Transverse colon (tissue), 4 donors: ENCODE measurements at regions not wholly inside any gene's neighbourhood (a gene's known extent, or its start where the extent isn't known, plus 50 kb on each side); places are given as distances from the start of the nearest gene placed in this dataset.

ENCODE experiments used
- DNase-seq: peaks from one replicate; pipeline ENCODE4 v3.0.0-alpha.2; 2019
- H3K27ac ChIP-seq, 4 donors: fragments of 200-600 bp; sonication (generic); 2 replicates each; pipeline ENCODE4 v1.5.1; 2016 to 2018; ENCODE audit warnings: inconsistent platforms in 4 of 4
- H3K27me3 ChIP-seq: fragments of 200-600 bp; sonication (generic); 2 replicates; pipeline ENCODE4 v1.5.1; 2017; ENCODE audit warnings: inconsistent platforms
- H3K36me3 ChIP-seq, 4 donors: fragments of 200-600 bp; sonication (generic); 2 replicates each; pipeline ENCODE4 v1.5.1; 2017 to 2019; ENCODE audit warnings: inconsistent platforms in 4 of 4
- H3K4me1 ChIP-seq, 4 donors: fragments of 200-600 bp; sonication (generic); 2 replicates each; pipeline ENCODE4 v1.5.1; 2017 to 2020; ENCODE audit warnings: inconsistent platforms in 4 of 4
- H3K4me3 ChIP-seq, 4 donors: fragments of 200-600 bp; sonication (generic); 1 replicate in 1 of 4; 2 replicates in 3 of 4; pipeline versions ENCODE4 v1.5.1 to v1.6.1; 2017 to 2019; ENCODE audit warnings: inconsistent platforms in 4 of 4
- H3K9me3 ChIP-seq, 2 donors: fragments of 200-600 bp; sonication (generic); 2 replicates each; pipeline ENCODE4 v1.5.1; 2017 to 2019; ENCODE audit warnings: inconsistent platforms in 2 of 2
- EP300 ChIP-seq: sonication (generic); formaldehyde crosslinking; IDR thresholded peaks from one replicate; pipeline ENCODE4 v1.6.1; 2017; ENCODE audit warnings: antibody characterized with exemption, low read depth
- POLR2A ChIP-seq: fragments of 450-650 bp; IDR thresholded peaks from one replicate; pipeline ENCODE4 v1.6.1; 2016; ENCODE audit warnings: antibody characterized with exemption, mild to moderate bottlenecking, moderate library complexity
- POLR2AphosphoS5 ChIP-seq, 3 donors: sonication (generic); formaldehyde crosslinking; IDR thresholded peaks; one replicate each; pipeline ENCODE4 v1.6.1; 2016; ENCODE audit warnings: antibody characterized with exemption in 3 of 3
- WGBS, 2 donors: methylation state at CpG; one replicate each; pipeline ENCODE4 v1.1.5; 2018; ENCODE audit warnings: low coverage in 1 of 2; 5-methylcytosine and 5-hydroxymethylcytosine counted together
- in situ Hi-C, 4 donors: fragments of 200-750 bp; cut with MboI; loops; one replicate each; pipeline versions ENCODE4 v1.15.0 to v1.15.1; 2017; ENCODE audit warnings: low sequenced_read_pairs in 3 of 4, low pct_ligation_motif_present in 1 of 4, low pct_unique_long_range_greater_than_20kb in 1 of 4
- intact Hi-C: fragments of 100-400 bp; cut with DNase I; formaldehyde crosslinking; loops from one replicate; pipeline ENCODE4 v1.15.1; 2023; ENCODE audit warnings: low total_unique reads
- TF ChIP-seq, protein P1 (sequence below), 5 experiments: fragments of 200-600 bp in 3 of 5; fragments of 450-650 bp in 2 of 5; sonication (generic) in 3 of 5; IDR thresholded peaks; 1 replicate in 2 of 5; 2 replicates in 3 of 5; pipeline ENCODE4 v1.5.1; 2016 to 2017; ENCODE audit warnings: antibody characterized with exemption in 5 of 5, inconsistent platforms in 3 of 5, mild to moderate bottlenecking in 2 of 5, moderate library complexity in 1 of 5

DNA sequence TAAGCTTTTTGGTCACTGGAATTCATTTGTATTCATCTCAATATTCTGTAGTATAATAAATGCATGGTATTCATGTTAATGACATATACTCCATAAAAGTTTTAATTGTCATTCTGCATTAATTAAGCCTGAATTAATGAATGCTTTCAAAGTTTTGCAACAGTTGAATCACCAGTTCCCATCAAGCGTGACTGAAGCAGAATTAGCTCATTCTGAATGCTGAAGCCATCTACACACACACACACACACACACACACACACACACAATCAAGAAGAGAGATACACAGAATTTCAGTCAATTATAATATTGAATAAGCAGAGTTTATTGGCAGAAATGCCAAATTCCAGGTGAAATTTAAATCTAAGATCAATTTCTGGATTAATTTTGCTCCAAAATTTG is 252.1 kb upstream of the KCNMB2 start:
- intact Hi-C loops, result no loop called here
- no peak for DNase-seq
- in situ Hi-C loops, result no loop called here
- TF ChIP-seq POLR2AphosphoS5 (IDR thresholded peaks at IDR 0.05) (no peak), EP300 (no peak), POLR2A (no peak)
- TF ChIP-seq, protein P1, sequence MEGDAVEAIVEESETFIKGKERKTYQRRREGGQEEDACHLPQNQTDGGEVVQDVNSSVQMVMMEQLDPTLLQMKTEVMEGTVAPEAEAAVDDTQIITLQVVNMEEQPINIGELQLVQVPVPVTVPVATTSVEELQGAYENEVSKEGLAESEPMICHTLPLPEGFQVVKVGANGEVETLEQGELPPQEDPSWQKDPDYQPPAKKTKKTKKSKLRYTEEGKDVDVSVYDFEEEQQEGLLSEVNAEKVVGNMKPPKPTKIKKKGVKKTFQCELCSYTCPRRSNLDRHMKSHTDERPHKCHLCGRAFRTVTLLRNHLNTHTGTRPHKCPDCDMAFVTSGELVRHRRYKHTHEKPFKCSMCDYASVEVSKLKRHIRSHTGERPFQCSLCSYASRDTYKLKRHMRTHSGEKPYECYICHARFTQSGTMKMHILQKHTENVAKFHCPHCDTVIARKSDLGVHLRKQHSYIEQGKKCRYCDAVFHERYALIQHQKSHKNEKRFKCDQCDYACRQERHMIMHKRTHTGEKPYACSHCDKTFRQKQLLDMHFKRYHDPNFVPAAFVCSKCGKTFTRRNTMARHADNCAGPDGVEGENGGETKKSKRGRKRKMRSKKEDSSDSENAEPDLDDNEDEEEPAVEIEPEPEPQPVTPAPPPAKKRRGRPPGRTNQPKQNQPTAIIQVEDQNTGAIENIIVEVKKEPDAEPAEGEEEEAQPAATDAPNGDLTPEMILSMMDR (IDR thresholded peaks at IDR 0.05), result no peak
- no peak overlapping the region for H3K4me3 ChIP-seq
- H3K27me3 ChIP-seq, result no peaks in the 10 kb centered on the region
- WGBS, 2 donors, result 69 to 91% methylated on average over 1 of the region's 1 CpG
- peaks cover 11 to 12% of the 10 kb centered on the region in 2 donors for H3K9me3 ChIP-seq
- no peak overlapping the region for H3K27ac ChIP-seq
- no peaks in the 10 kb centered on the region for H3K4me1 ChIP-seq
- H3K36me3 ChIP-seq, result no peaks in the 10 kb centered on the region

DNA sequence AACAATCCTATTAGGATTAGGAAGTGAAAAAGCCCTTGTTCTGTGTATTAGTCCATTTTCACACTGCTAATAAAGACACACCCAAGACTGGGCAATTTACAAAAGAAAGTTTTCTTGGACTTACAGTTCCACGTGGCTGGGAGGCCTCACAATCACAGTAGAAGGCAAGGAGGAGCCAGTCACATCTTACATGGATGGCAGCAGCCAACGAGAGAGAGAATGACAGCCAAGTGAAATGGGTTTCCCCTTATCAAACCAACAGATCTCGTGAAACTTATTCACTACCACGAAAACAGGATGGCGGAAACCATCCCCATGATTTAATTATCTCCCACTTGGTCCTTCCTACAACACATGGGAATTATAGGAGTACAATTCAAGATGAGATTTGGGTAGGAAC is 248.2 kb upstream of the KCNMB2 start:
- H3K27ac ChIP-seq, result no peak overlapping the region
- WGBS, 2 donors, result 84 to 100% methylated on average over 1 to 5 of the region's 5 CpGs
- intact Hi-C loops, result no loop called here

DNA sequence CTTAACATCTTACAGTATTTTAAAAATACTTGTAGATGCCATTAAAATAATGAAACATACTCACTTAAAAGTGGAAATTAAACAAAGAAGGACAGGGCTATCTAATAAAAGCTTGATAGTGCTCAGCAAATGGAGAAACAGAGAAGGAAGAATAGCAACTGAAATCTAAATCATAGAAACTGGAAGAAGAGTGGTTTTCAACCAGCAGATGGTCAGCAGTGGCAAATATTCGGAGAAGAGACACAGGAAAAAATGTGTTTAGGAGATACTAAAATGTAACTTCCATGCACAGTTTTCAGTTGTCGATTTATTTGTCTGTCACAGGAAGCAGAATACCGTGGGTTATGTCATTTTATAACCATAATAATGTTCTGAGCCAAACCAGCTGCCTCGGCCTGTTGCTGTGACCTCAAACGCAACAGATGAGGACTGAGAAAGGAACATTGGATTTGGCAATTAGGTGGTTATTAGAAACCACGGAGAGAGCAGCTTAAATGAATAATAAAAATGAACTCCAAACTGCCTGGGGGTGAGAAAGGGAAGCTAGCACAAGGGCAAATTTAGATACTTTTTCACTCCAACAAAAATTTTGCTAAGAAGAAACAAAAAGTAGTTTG is 246.6 kb upstream of the KCNMB2 start:
- Histone ChIP-seq H3K36me3 (no peaks in the 10 kb centered on the region), H3K4me3 (no peak overlapping the region), H3K27ac (peak overlapping the region in 3 of 4 donors; percentile 15 to 50 (median 29)), H3K9me3 (no peaks in the 10 kb centered on the region), H3K27me3 (no peaks in the 10 kb centered on the region), H3K4me1 (peaks cover 0 to 11% (median 4%) of the 10 kb centered on the region in 4 donors)
- WGBS, 2 donors, result 0 to 14% methylated on average over 4 to 6 of the region's 6 CpGs
- no peak for DNase-seq
- TF ChIP-seq EP300 (no peak), POLR2AphosphoS5 (IDR thresholded peaks at IDR 0.05) (peak in 1 of 3 donors; percentile 43)
- in situ Hi-C loops (no loop called here), intact Hi-C loops (no loop called here)

More for the DNA sequence above, 248.2 kb upstream of the KCNMB2 start:
- TF ChIP-seq EP300 (no peak), POLR2A (no peak)
- TF ChIP-seq, protein P1 (IDR thresholded peaks at IDR 0.05), result no peak
- Histone ChIP-seq H3K4me3 (no peak overlapping the region), H3K36me3 (no peaks in the 10 kb centered on the region), H3K27me3 (no peaks in the 10 kb centered on the region), H3K4me1 (peaks cover 0 to 11% (median 4%) of the 10 kb centered on the region in 4 donors), H3K9me3 (no peaks in the 10 kb centered on the region)
- in situ Hi-C loops, result no loop called here
- DNase-seq, result no peak

DNA sequence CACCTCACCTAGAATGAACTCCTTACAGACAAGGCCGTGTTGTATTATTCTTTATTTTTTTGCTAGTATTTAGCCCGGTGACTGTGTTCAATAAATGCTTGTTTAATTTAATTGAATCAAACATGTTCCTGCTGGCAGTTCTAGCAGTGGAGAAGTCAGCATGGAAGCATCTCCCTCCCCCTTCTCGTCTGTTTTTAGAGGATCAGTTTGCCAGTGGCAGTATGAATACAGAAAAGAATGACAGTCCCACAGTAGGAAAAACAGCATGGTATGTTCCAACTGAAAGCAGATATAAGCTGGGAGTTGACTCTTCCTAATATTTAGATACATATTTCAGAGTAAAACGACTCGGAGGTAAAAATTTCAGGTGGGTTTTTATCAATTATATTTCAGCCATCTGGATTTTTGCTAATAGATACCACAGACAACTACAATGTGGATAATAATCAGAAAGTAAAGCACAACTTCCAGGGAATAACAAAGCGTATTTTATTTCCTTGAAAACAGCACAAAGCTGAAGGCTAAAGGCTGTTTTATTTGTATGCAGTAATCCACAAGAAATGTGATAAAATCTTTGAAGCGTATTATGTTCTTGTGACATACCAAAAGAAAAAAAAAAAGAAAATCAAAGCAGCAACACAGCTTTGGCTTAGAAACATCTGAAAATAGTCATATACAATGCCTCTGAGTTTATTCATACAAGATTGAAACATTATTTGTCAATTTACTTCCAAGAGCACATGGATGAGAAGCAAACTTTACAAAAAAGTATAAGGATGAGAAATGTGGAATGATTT is 244.5 kb upstream of the KCNMB2 start:
- DNase-seq, result no peak
- in situ Hi-C loops (no loop called here), intact Hi-C loops (no loop called here)
- TF ChIP-seq POLR2A (no peak), POLR2AphosphoS5 (IDR thresholded peaks at IDR 0.05) (no peak), EP300 (no peak)
- TF ChIP-seq, protein P1 (IDR thresholded peaks at IDR 0.05), result no peak
- H3K4me1 ChIP-seq, result peaks cover 0 to 11% (median 4%) of the 10 kb centered on the region in 4 donors
- no peaks in the 10 kb centered on the region for H3K9me3 ChIP-seq
- WGBS, 2 donors, result 73 to 74% methylated on average over 7 of the region's 7 CpGs
- no peak overlapping the region for H3K4me3 ChIP-seq
- no peaks in the 10 kb centered on the region for H3K36me3 ChIP-seq
- no peak overlapping the region for H3K27ac ChIP-seq
- H3K27me3 ChIP-seq, result no peaks in the 10 kb centered on the region
